ENCODE measurements at regions not wholly inside any gene's neighbourhood (a gene's known extent, or its start where the extent isn't known, plus 50 kb on each side); places are given as distances from the start of the nearest gene placed in this dataset.

- TF ChIP-seq CTCF (IDR thresholded peaks at IDR 0.05) (no peak), POLR2AphosphoS5 (IDR thresholded peaks at IDR 0.05; ENCODE audit: insufficient read depth in 1 of 2, low read depth in 1 of 2) (no peak)
These were observed 55.1 kb upstream of the MAP4K3 start for GRCh38 chr2:39492095-39492590.
